ENCODE measurements at regions not wholly inside any gene's neighbourhood (a gene's known extent, or its start where the extent isn't known, plus 50 kb on each side); places are given as distances from the start of the nearest gene placed in this dataset.

DNA sequence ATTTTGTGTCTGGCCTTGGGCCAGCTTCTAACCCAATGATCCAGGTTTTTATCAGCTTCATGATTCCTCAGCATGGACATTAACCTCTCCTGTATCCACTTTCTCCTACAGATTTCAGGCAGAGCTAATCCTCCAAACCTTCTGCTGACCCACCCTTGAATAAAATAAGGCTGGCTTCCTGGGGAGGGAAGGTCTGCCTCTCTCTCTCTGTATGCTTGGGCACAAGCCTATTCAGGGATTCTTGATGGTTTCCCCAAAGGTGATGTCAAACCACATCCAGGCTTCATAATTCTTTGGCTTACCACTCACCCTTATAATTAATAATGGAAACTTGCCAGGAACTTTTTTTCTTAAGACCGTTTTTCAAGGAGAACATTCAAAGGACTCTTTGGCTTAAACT lies 240.1 kb downstream of the UTP18 start:
- Histone ChIP-seq H3K27me3 (no peaks in the 10 kb centered on the region), H3K36me3 (no peaks in the 10 kb centered on the region), H3K27ac (no peak overlapping the region), H3K4me1 (no peaks in the 10 kb centered on the region), H3K4me3 (no peak overlapping the region), H3K9me3 (no peaks in the 10 kb centered on the region)
- DNase-seq (ENCODE audit: low spot score in 2 of 2), result no peak
- WGBS, result 31% methylated on average over 1 of the region's 1 CpG
- TF ChIP-seq EP300 (IDR thresholded peaks at IDR 0.05) (no peak), POLR2AphosphoS5 (IDR thresholded peaks at IDR 0.05) (no peak), POLR2A (IDR thresholded peaks at IDR 0.05) (no peak)
- TF ChIP-seq, protein P1, sequence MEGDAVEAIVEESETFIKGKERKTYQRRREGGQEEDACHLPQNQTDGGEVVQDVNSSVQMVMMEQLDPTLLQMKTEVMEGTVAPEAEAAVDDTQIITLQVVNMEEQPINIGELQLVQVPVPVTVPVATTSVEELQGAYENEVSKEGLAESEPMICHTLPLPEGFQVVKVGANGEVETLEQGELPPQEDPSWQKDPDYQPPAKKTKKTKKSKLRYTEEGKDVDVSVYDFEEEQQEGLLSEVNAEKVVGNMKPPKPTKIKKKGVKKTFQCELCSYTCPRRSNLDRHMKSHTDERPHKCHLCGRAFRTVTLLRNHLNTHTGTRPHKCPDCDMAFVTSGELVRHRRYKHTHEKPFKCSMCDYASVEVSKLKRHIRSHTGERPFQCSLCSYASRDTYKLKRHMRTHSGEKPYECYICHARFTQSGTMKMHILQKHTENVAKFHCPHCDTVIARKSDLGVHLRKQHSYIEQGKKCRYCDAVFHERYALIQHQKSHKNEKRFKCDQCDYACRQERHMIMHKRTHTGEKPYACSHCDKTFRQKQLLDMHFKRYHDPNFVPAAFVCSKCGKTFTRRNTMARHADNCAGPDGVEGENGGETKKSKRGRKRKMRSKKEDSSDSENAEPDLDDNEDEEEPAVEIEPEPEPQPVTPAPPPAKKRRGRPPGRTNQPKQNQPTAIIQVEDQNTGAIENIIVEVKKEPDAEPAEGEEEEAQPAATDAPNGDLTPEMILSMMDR (IDR thresholded peaks at IDR 0.05), result no peak

DNA sequence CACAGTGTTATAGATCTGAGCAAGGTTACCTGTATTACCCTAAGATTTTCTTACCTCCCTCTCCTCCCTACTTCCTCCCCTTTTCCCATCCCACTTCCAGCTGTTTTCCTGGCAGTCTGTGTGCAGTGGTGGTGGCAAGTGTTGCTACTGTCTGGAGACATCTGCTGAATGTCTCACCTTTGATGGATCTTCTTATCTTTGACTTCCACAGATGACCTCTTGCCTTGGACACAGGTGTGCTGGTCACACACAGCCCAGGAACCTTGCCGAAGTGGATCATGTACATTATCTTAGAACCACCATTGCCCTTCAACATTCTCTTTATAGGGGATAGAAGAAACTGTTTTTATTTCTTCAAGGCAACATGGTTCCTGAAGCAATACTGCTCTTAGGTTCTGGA lies 245.1 kb downstream of the UTP18 start:
- no peaks in the 10 kb centered on the region for H3K36me3 ChIP-seq
- WGBS, result 86% methylated on average over 1 of the region's 1 CpG

DNA sequence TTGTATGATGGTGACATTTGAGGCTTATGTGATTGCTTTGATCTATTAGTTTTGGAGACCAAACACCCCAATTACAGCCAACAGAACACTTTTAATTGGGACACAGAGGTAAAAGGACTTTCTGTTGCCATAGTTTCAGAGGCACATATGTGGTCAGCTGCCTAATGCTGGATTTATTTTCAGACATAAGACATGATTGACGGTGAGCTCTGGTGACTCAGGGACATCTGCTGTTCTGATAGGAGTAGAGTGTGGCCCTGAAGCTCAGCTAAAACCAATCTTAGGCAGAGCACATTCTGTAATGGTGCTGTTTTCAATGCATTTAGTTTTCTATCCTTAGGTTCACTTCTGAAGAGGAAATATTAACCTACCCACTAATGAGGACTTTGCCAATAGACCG lies 247.1 kb downstream of the UTP18 start:
- H3K27ac ChIP-seq, result no peak overlapping the region
- H3K4me3 ChIP-seq, result no peak overlapping the region
- TF ChIP-seq, protein P1 (IDR thresholded peaks at IDR 0.05), result no peak
- no peak for TF ChIP-seq POLR2AphosphoS5 (IDR thresholded peaks at IDR 0.05)
- no peak for TF ChIP-seq EP300 (IDR thresholded peaks at IDR 0.05)
- 77% methylated on average over 2 of the region's 2 CpGs for WGBS
- DNase-seq (ENCODE audit: low spot score in 2 of 2), result no peak
- H3K36me3 ChIP-seq, result no peaks in the 10 kb centered on the region
- H3K4me1 ChIP-seq, result no peaks in the 10 kb centered on the region
- H3K27me3 ChIP-seq, result peaks cover 7% of the 10 kb centered on the region
- H3K9me3 ChIP-seq, result no peaks in the 10 kb centered on the region

More for the DNA sequence above, 245.1 kb downstream of the UTP18 start:
- Histone ChIP-seq H3K4me1 (no peaks in the 10 kb centered on the region), H3K27me3 (peaks cover 7% of the 10 kb centered on the region), H3K27ac (no peak overlapping the region), H3K4me3 (no peak overlapping the region), H3K9me3 (no peaks in the 10 kb centered on the region)
- TF ChIP-seq EP300 (IDR thresholded peaks at IDR 0.05) (no peak), POLR2AphosphoS5 (IDR thresholded peaks at IDR 0.05) (no peak)
- no peak for DNase-seq (ENCODE audit: low spot score in 2 of 2)

DNA sequence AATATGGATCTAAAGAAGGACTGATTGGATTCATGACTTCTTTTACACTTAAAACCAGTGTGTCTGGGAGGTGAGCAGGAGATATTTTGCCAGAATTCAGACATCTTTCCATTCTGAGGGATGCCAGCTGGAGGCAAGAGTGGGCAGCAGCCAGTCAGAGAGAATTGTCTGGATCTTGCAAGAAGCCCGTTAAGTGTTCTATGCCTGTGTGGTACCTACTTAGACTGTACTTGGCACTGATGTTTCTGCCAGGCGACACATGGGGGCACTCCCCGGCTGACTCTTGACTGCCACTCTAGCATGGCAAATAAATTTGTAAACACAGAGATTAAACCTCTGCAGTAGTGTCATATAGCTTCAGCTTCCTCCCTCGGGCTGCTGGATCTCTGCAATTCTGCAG lies 247.7 kb downstream of the UTP18 start:
- 79% methylated on average over 4 of the region's 4 CpGs for WGBS
- Histone ChIP-seq H3K9me3 (no peaks in the 10 kb centered on the region), H3K27me3 (peaks cover 7% of the 10 kb centered on the region), H3K36me3 (no peaks in the 10 kb centered on the region), H3K4me3 (no peak overlapping the region), H3K27ac (no peak overlapping the region), H3K4me1 (no peaks in the 10 kb centered on the region)
- no peak for DNase-seq (ENCODE audit: low spot score in 2 of 2)
- TF ChIP-seq, protein P1 (IDR thresholded peaks at IDR 0.05), result no peak

DNA sequence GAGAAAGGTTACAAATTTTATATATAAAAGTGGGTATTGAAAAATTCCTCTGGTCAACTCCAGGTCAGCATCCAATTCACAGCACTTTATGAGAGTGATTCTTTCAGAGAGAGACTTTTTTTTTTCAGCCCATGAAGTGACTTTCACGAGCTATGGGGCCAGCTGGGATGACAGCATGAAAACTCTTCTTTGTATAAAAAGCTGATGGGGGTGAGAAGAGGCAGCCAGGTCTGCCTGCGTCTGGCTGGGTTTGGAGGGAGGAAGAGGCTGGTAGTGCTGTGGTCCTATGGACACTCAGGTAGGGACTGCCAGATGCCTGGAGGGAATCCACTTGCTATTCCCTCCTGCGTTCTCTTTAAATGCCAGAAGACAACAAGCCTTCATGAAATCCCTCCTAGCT lies 250.6 kb downstream of the UTP18 start:
- TF ChIP-seq EP300 (IDR thresholded peaks at IDR 0.05), result no peak
- no peak for TF ChIP-seq POLR2AphosphoS5 (IDR thresholded peaks at IDR 0.05)
- TF ChIP-seq POLR2A (IDR thresholded peaks at IDR 0.05), result no peak
- TF ChIP-seq, protein P1 (IDR thresholded peaks at IDR 0.05), result no peak
- Histone ChIP-seq H3K36me3 (no peaks in the 10 kb centered on the region), H3K27me3 (peaks cover 7% of the 10 kb centered on the region), H3K27ac (no peak overlapping the region), H3K4me3 (no peak overlapping the region), H3K9me3 (no peaks in the 10 kb centered on the region), H3K4me1 (no peaks in the 10 kb centered on the region)
- WGBS, result 48% methylated on average over 3 of the region's 3 CpGs
- no peak for DNase-seq (ENCODE audit: low spot score in 2 of 2)

DNA sequence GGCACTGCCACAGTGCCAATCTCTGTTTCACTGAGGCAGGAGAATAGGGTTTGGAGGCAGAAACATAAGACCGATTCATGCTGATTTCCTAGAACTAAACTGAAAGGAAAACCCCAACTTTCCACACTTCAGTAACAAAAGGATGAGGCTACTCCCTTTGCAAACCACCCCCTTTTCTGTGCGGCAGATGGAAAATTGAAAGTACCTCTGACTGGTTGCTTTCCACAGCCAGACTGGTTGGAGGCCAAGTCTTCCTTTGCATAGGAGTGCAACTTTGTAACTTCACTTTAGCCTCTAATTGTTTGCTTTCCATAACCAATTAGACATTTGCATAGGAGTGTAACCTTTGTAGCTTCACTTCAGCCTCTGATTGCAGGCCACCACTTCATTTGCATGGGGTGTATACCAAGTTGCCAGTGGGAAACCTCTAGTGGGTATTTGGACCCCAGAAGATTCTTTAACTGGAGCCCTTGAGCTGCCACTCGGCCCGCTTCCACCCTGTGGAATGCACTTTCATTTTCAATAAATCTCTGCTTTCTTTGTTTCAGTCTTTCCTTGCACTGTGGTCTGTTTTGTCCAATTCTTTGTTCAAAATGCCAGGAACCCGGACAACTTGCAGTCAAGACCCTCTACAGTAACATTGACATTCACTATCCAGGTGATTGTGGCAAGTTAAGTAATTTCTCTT lies 252.0 kb downstream of the UTP18 start:
- H3K36me3 ChIP-seq, result no peaks in the 10 kb centered on the region
- WGBS, result 78% methylated on average over 5 of the region's 5 CpGs
- H3K9me3 ChIP-seq, result no peaks in the 10 kb centered on the region
- H3K4me1 ChIP-seq, result no peaks in the 10 kb centered on the region
- DNase-seq (ENCODE audit: low spot score in 2 of 2), result no peak
- TF ChIP-seq EP300 (IDR thresholded peaks at IDR 0.05) (no peak), POLR2AphosphoS5 (IDR thresholded peaks at IDR 0.05) (no peak), POLR2A (IDR thresholded peaks at IDR 0.05) (no peak)
- TF ChIP-seq, protein P1 (IDR thresholded peaks at IDR 0.05), result no peak
- H3K27me3 ChIP-seq, result peaks cover 7% of the 10 kb centered on the region
- H3K4me3 ChIP-seq, result no peak overlapping the region
- H3K27ac ChIP-seq, result no peak overlapping the region
